Chondrocyte (in vitro differentiated cells): ENCODE measurements at regions not wholly inside any gene's neighbourhood (a gene's known extent, or its start where the extent isn't known, plus 50 kb on each side); places are given as distances from the start of the nearest gene placed in this dataset.
A peak's percentile ranks its signal among the peaks of the same experiment; 100 is the strongest.

Experiments
- DNase-seq: peaks from one replicate; pipeline ENCODE4 v3.0.0; 2021; ENCODE audit warnings: mixed read lengths, low spot score
- H3K27ac Mint-ChIP-seq: one replicate; pipeline ENCODE4 v1.8.0; 2021; ENCODE audit warnings: mild to moderate bottlenecking, moderate library complexity, mixed read lengths; ENCODE audit not compliant: unreplicated experiment
- H3K27me3 Mint-ChIP-seq: 2 replicates; pipeline ENCODE4 v1.8.0; 2021; ENCODE audit warnings: low read depth, mixed read lengths
- H3K36me3 Mint-ChIP-seq: 2 replicates; pipeline ENCODE4 v1.8.0; 2021; ENCODE audit warnings: low read depth, mixed read lengths
- H3K4me1 Mint-ChIP-seq: 2 replicates; pipeline ENCODE4 v1.8.0; 2021; ENCODE audit warnings: low read depth, mild to moderate bottlenecking, mixed read lengths
- H3K4me3 Mint-ChIP-seq: one replicate; pipeline ENCODE4 v1.8.0; 2021; ENCODE audit warnings: mild to moderate bottlenecking, moderate library complexity, mixed read lengths; ENCODE audit not compliant: unreplicated experiment
- H3K9me3 Mint-ChIP-seq: 2 replicates; pipeline ENCODE4 v1.8.0; 2021; ENCODE audit warnings: low read depth, mixed read lengths
- TF ChIP-seq, protein P1 (sequence below): fragments of 200-600 bp; sonication (generic); IDR thresholded peaks from 2 replicates; pipeline ENCODE4 v1.5.0; 2021; ENCODE audit warnings: antibody characterized with exemption, mild to moderate bottlenecking, moderate library complexity

DNA sequence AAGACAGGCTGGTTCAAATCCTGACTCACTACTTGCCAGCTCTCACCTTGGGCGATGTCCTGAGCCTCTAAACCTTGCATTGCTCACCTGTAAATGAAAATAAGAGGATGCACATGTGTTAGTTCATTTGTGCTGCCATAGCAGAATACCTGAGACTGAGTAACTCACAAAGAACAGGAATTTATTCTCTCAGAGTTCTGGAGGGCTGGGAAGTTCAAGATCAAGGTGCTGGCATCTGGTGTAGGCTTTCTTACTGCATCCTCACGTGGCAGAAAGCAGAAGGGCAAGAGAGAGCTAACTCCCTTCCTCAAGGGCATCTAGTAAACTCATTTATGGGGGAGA lies 222.7 kb downstream of the MTHFS start:
- DNase-seq = no peak
- H3K27me3 Mint-ChIP-seq = no peaks in the 10 kb centered on the region
- H3K4me3 Mint-ChIP-seq = no peak overlapping the region
- H3K4me1 Mint-ChIP-seq = peaks cover 23% of the 10 kb centered on the region
- no peaks in the 10 kb centered on the region for H3K9me3 Mint-ChIP-seq
- H3K36me3 Mint-ChIP-seq = no peaks in the 10 kb centered on the region
- TF ChIP-seq, protein P1, sequence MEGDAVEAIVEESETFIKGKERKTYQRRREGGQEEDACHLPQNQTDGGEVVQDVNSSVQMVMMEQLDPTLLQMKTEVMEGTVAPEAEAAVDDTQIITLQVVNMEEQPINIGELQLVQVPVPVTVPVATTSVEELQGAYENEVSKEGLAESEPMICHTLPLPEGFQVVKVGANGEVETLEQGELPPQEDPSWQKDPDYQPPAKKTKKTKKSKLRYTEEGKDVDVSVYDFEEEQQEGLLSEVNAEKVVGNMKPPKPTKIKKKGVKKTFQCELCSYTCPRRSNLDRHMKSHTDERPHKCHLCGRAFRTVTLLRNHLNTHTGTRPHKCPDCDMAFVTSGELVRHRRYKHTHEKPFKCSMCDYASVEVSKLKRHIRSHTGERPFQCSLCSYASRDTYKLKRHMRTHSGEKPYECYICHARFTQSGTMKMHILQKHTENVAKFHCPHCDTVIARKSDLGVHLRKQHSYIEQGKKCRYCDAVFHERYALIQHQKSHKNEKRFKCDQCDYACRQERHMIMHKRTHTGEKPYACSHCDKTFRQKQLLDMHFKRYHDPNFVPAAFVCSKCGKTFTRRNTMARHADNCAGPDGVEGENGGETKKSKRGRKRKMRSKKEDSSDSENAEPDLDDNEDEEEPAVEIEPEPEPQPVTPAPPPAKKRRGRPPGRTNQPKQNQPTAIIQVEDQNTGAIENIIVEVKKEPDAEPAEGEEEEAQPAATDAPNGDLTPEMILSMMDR = no peak
- no peak overlapping the region for H3K27ac Mint-ChIP-seq

GRCh38 chr15:79675982-79676381 lies 220.8 kb downstream of the MTHFS start:
- no peak for DNase-seq
- no peak overlapping the region for H3K27ac Mint-ChIP-seq
- TF ChIP-seq, protein P1 = peak; percentile 19
- no peak overlapping the region for H3K4me3 Mint-ChIP-seq
- H3K27me3 Mint-ChIP-seq = no peaks in the 10 kb centered on the region
- H3K4me1 Mint-ChIP-seq = peaks cover 35% of the 10 kb centered on the region
- H3K9me3 Mint-ChIP-seq = no peaks in the 10 kb centered on the region
- H3K36me3 Mint-ChIP-seq = no peaks in the 10 kb centered on the region

- H3K27ac Mint-ChIP-seq = no peak overlapping the region
- H3K4me3 Mint-ChIP-seq = no peak overlapping the region
- no peaks in the 10 kb centered on the region for H3K27me3 Mint-ChIP-seq
- TF ChIP-seq, protein P1 = no peak
- DNase-seq = no peak
- peaks cover 41% of the 10 kb centered on the region for H3K4me1 Mint-ChIP-seq
- no peaks in the 10 kb centered on the region for H3K36me3 Mint-ChIP-seq
- H3K9me3 Mint-ChIP-seq = no peaks in the 10 kb centered on the region
Observed at GRCh38 chr15:79676621-79677020, 220.2 kb downstream of the MTHFS start.

DNA sequence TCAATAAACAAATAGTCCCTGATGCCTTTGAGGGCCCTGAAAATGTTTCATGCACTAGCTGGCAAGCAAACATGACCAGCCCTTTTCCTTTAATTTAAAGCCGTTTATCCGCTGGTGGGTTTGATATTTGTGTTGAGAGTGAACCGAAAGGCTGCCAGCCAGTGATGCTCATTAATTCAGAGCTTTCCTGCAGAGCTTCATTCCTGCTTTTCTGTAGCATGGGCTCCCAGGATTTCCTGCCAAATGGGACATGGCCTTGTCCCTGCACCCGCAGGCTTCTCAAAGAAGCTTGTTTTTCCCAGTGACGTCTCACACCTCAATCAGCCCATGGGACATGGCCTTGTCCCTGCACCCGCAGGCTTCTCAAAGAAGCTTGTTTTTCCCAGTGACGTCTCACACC lies 219.6 kb downstream of the MTHFS start:
- DNase-seq = no peak
- TF ChIP-seq, protein P1 = no peak
- peaks cover 47% of the 10 kb centered on the region for H3K4me1 Mint-ChIP-seq

DNA sequence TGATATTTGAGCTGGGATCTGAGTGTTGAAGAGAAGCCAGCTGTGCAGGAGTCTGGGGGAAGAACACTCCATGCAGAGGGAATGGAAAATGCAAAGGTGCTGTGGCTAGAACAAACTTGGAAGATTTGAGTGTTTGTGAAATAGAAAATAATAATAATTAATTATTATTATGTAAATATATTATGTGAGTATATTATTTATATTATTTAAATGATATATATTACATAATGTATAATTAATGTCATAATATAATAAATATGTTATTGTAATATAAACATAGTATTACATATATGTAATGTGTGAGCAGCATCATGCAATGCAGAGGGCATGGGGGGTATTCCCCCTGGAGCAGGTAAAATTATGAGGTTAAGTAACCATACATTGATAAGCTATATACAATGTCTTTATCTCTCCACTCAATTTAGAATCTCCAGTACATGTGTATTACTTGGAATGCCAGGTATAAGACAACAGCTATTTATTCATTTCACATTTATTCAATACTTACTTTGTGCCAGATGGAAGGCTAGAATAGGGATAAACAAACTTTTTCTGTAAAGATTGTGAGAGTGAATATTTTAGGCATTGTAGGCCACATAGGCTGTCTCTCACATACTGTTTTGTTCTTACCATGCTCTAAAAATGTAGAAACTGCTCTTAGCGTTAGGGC lies 218.6 kb downstream of the MTHFS start:
- no peaks in the 10 kb centered on the region for H3K9me3 Mint-ChIP-seq
- H3K4me1 Mint-ChIP-seq = peaks cover 49% of the 10 kb centered on the region
- no peak overlapping the region for H3K27ac Mint-ChIP-seq
- no peaks in the 10 kb centered on the region for H3K27me3 Mint-ChIP-seq
- no peak overlapping the region for H3K4me3 Mint-ChIP-seq
- TF ChIP-seq, protein P1 = no peak
- no peaks in the 10 kb centered on the region for H3K36me3 Mint-ChIP-seq
- DNase-seq = no peak

More for the DNA sequence above, 219.6 kb downstream of the MTHFS start:
- Mint-ChIP-seq H3K27me3 (no peaks in the 10 kb centered on the region), H3K36me3 (no peaks in the 10 kb centered on the region), H3K27ac (no peak overlapping the region), H3K9me3 (no peaks in the 10 kb centered on the region), H3K4me3 (no peak overlapping the region)
